Thyroid gland (tissue), 4 donors: ENCODE measurements at regions not wholly inside any gene's neighbourhood (a gene's known extent, or its start where the extent isn't known, plus 50 kb on each side); places are given as distances from the start of the nearest gene placed in this dataset.

Source experiments
- POLR2A ChIP-seq, 2 donors: fragments of 450-650 bp; IDR thresholded peaks; one replicate each; pipeline ENCODE4 v1.6.1; 2017; ENCODE audit warnings: antibody characterized with exemption in 2 of 2, mild to moderate bottlenecking in 2 of 2, moderate library complexity in 1 of 2
- TF ChIP-seq, protein P1 (sequence below), 6 experiments: fragments of 200-600 bp in 3 of 6; fragments of 450-650 bp in 3 of 6; sonication (generic) in 3 of 6; IDR thresholded peaks; one replicate each; pipeline ENCODE4 v1.5.1; 2016 to 2019; ENCODE audit warnings: antibody characterized with exemption in 6 of 6, mild to moderate bottlenecking in 2 of 6, inconsistent platforms in 1 of 6, moderate library complexity in 1 of 6

DNA sequence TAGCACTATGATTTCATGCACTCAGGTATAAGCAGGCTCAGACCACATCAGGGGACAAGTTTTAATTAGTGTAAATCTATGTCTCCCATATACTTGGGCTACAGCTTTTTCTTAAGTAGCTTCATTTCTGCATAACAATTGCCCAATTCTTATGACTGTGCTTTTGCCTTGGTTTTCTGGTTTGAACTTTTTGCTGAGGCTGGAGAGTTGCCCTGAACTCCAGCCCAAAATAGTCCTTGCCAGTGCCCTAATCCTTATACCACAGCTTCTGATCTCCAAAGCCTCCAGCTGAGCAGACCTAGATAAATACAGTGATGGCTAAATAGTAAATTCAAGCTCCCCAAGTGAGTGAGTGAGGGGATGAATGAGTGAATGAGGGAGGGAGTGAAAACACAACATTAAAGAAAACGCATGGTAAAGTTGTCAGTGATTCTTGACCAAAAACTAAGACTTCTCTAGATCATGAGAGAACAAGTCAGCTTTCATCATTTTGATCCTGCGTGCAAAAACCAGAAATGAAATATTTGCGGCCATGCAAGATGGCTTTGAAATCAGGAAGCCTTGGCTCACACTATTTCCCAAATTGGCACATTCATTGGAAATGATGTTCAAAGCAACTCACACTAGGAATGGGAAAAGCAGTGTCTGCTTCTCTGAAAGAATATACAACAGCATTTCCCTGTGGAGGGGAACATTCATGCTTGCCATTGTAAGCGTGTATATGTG, 437.1 kb upstream of the CTSO start:
- TF ChIP-seq, protein P1, sequence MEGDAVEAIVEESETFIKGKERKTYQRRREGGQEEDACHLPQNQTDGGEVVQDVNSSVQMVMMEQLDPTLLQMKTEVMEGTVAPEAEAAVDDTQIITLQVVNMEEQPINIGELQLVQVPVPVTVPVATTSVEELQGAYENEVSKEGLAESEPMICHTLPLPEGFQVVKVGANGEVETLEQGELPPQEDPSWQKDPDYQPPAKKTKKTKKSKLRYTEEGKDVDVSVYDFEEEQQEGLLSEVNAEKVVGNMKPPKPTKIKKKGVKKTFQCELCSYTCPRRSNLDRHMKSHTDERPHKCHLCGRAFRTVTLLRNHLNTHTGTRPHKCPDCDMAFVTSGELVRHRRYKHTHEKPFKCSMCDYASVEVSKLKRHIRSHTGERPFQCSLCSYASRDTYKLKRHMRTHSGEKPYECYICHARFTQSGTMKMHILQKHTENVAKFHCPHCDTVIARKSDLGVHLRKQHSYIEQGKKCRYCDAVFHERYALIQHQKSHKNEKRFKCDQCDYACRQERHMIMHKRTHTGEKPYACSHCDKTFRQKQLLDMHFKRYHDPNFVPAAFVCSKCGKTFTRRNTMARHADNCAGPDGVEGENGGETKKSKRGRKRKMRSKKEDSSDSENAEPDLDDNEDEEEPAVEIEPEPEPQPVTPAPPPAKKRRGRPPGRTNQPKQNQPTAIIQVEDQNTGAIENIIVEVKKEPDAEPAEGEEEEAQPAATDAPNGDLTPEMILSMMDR (IDR thresholded peaks at IDR 0.05): no peak
- no peak for TF ChIP-seq POLR2A (IDR thresholded peaks at IDR 0.05)
